DMS153 treated with DMSO at 0.1 percent for 48 hours (cell line): ENCODE measurements at regions not wholly inside any gene's neighbourhood (a gene's known extent, or its start where the extent isn't known, plus 50 kb on each side); places are given as distances from the start of the nearest gene placed in this dataset.
"Not testable (repeated sequence)": the region's sequence is repeated elsewhere in the genome, so short reads cannot be mapped to it uniquely, and the experiment has no call there.

Experiments
- DNase-seq: peaks from one replicate; lab custom pipeline; 2025; ENCODE audit not compliant: unreplicated experiment; lab: John Stamatoyannopoulos, UW

- no peak for DNase-seq
These were observed 386.4 kb upstream of the MMS22L start for GRCh38 chr6:97669191-97670031.

DNA sequence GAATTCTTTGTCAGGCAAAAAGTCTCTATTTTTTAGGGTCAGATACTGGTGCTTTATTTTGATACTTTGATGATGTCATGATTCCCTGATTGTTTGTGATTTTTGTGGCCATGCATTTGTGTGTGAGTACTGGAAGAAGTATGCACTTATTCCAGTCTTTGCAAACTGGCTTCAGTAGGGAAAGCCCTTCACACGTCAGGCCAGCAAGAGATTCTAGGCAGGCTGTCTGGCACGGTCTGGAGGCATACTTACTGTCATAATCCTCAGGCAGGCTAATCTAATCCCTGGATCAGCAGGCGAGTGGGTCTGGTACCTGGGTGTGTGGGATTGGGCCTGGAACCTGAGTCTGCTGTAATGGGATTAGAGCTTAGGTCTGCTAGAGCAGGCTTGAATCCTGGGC, 391.8 kb upstream of the MMS22L start:
- DNase-seq = no peak

GRCh38 chr6:97677626-97678025, 394.6 kb upstream of the MMS22L start:
- DNase-seq = no peak

DNA sequence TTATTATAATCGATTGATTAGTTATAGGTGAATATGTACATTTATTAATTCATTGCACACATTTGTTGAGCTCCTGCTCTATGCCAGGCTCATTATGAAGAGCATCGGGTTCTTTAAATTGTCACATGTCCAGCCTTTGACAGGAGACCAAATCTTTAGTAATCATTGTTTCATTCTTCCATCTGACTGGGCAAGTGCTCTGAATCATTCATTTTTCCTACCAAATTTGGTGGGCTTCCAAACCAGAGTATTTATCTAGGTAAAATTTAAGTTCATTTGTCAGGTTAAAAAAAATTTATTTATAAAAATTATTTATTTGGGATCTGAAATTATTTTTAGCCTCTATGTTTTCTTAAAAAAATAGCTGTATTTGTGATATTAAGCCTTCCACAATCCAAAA, 404.9 kb upstream of the MMS22L start:
- DNase-seq = no peak

DNA sequence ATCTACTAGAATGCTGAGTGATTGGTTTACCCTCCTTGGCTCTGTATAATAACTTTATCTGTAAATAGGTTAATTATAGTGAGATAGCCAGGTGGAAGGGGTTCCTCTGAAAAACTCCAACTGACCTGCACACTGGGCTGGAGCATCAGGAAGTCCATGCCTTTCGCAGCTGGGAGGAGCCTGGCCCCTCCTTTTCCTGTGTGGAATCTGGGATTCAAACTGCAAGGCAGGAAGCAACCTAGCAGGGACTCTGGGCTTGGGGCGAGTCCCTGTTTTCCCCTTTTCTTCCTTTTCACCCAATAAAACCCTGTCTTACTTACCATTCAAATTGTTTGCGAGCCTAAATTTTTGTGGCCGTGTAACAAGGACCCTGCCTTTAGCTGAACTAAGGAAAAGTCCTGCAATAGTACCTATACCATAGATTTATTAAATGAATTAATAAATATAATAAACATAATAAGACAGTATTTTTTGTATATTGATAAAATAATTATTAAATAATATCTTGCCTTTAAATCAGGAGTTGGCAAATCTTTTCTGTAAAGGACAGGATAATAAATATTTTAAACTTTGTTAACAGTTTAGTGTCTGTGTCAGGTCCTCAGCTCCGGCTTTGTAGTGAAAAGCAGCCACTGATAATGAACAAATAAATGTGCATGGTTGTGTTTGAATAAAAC, 406.2 kb upstream of the MMS22L start:
- DNase-seq = no peak

- DNase-seq = no peak
These were observed 414.4 kb upstream of the MMS22L start for GRCh38 chr6:97697456-97697855.

- DNase-seq = no peak
These were observed 418.8 kb upstream of the MMS22L start for GRCh38 chr6:97701801-97702200.

GRCh38 chr6:97702248-97702647, 419.2 kb upstream of the MMS22L start:
- DNase-seq = no peak

DNA sequence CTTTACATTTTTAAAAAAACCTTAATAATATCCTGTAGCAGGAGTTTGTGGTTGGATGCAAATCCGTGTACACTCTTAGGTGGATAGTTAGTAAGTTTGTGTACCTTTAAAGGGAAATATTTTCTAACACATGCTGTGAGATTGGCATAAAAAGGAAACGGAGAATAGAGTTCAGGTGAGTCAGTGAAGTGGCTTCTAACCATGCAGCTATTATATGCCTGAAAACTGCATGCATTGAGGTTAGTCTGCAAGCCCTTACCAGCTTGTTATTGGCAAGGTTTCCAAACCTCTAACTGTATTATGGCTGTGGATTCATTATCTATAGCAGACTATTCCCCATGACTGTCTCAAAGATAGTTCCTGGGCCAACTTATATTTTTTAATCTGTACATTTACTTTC, 420.6 kb upstream of the MMS22L start:
- DNase-seq = no peak

- no peak for DNase-seq
These were observed 422.6 kb upstream of the MMS22L start for GRCh38 chr6:97705568-97705967.

DNA sequence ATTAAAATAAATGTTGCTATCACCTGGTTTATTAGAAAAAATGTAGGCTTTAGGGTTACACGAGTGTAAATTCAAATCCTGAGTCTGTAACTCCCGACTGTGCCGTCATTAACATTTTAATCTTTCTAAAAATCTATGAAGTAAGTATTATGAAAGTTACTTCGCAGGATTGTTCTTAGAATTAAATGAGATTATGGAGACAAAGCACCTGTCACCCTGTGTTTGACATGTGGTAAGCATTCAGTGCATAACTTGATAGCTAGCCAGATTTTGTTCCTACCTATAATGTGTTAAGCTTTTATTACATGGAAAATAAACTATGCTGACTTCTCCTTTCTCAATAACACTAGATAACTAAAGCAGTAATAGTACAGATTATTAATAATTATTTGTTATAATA, 429.7 kb upstream of the MMS22L start:
- no peak for DNase-seq

DNA sequence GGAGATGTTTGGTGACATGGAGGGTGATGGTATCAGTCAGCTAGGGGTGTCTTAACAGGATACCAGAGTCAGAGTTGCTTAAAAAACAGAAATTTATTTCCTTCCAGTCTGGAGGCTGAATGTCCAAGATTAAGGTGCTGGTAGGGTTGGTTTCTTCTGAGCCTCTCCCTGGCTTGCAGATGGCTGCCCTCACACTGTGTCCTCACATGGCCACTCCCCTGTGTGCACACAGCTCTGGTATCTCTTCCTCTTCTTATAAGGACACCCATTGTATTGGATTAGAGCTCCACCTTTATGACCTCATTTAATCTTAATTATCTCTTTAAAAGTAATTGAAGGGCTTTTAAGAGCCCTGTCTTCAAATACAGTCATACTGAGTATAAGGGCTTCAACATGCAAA, 431.8 kb upstream of the MMS22L start:
- DNase-seq = no peak

DNA sequence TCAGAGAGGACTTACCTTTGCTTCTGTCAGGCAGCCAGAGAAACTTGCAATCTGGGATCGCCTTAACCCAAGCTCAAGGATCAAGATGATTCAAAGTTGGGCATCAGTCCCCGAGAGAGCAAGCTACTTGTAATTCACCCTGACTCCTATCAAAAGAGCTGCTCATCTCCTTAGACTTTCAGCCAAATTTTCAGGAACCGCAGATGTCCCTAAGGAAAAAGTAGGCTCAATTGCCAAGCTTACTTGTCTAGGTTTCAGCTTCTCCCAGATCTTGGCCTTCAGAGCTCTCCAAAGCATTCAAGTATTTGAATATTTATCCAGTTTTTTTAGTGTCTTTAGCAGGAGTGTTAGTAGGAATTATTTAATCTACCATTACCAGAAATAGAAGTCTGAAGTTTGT, 434.1 kb upstream of the MMS22L start:
- no peak for DNase-seq

GRCh38 chr6:97726378-97726777, 443.4 kb upstream of the MMS22L start:
- DNase-seq = no peak

GRCh38 chr6:97732045-97732444, 449.0 kb upstream of the MMS22L start:
- no peak for DNase-seq

- DNase-seq = no peak
These were observed 474.6 kb upstream of the MMS22L start for GRCh38 chr6:97757575-97757974.

DNA sequence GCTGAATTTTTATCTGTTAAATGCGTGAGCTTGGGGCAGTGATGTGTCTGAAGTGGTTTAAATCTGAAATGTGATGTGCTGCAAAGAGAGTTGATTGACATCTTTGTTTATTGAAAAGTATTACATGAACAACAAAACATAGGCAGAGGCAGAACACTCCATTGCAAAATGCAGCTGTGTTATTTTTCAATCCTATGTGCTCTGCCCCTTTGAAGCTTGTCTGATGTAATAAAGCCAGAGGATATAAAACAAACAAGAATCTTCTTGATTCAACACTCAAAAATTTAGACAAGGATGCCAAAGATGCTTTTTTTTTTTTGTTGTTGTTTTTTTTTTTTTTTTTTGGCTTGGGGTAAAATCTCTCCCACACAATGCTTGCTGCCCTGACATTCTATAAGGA, 482.4 kb upstream of the MMS22L start:
- no peak for DNase-seq

DNA sequence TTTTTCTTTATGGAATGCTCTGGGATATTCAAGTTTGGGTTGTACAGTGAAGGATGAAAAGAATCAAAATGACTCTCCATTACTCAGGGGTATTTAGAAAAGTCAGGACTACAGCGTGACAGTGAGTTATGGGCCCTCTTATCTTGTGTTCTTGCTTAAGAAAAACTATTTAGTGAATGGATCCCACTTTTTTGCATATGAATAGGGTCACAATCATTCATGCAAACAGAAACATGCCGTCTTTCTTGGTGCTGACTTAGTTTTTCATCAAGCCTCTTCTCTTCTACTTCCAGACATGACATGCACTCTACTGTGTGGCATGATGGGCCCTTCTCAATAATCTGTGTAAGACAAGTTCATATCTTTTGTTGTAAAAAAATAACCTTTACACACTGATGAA, 488.4 kb upstream of the MMS22L start:
- DNase-seq = no peak

GRCh38 chr6:97775012-97775411, 492.0 kb upstream of the MMS22L start:
- no peak for DNase-seq

DNA sequence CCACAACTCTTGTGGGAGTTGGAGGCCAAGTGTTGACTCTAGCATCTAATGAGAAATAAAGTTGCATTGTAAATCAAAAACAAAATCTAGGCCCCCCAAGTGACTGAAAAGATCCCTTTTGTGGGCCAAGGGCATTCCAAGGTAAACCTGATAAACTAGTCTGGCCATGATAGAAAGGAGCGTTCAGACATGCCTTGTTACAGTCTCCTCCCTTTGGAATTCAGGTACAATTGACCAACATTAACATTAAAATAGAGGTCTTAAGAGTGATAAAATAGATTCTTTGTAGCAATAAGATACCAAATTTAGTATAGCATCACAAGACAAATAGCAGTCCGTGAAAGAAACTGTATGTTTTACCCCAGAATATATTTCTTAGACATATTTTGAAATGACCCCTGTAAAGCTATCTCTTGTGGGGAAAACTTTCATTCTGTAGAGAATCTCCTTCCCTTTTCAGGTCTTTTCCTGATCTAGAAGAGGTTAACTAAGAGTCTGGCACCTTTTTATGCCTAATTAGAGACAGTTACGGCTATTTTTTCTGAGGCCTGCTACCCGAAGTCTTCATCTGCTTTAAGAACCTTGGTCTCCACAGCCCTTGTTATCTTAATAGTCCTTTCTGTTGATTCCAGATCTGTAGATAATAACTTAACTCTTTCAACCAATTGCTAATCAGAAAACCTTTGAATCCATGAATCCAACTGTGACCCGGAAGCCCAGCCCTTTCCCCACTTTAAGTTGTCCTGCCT, 495.4 kb upstream of the MMS22L start:
- no peak for DNase-seq

DNA sequence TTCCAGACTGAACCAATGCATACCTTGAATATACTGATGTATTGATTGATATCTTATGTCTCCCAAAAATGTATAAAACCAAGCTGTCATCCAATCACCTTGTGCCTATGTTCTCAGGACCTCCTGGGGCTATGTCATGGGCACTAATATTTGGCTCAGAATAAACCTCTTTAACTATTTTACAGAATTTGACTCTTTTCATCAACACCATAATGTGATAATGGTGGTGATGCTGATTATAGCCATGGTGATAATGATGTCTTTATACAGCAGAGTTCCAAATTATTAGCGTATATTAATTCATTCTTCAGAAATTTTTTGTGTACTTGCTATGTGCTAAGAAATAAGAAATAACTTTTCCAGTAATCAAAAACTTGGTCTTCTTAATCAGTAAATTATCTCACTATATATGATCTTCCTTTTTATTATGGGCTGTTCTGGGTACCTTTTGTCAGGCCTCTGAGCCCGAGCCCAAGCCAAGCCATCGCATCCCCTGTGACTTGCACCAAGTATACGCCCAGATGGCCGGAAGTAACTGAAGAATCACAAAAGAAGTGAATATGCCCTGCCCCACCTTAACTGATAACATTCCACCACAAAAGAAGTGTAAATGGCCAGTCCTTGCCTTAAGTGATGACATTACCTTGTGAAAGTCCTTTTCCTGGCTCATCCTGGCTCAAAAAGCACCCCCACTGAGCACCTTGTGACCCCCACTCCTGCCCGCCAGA, 496.2 kb upstream of the MMS22L start:
- not testable (repeated sequence) for DNase-seq
